Right atrium auricular region (tissue), 2 donors: ENCODE measurements at regions not wholly inside any gene's neighbourhood (a gene's known extent, or its start where the extent isn't known, plus 50 kb on each side); places are given as distances from the start of the nearest gene placed in this dataset.

Experiments used
- DNase-seq: peaks from one replicate; pipeline ENCODE4 v3.0.0-alpha.2; 2019; ENCODE audit warnings: low spot score
- H3K27ac ChIP-seq, 2 donors: fragments of 200-600 bp; sonication (generic); 1 replicate in 1 of 2; 2 replicates in 1 of 2; pipeline ENCODE4 v1.5.1; 2016 to 2019
- H3K27me3 ChIP-seq, 2 donors: fragments of 200-600 bp; sonication (generic); one replicate each; pipeline versions ENCODE4 v1.5.1 to v1.6.0; 2017 to 2019
- H3K36me3 ChIP-seq: fragments of 200-600 bp; sonication (generic); one replicate; pipeline ENCODE4 v1.5.1; 2016
- H3K4me1 ChIP-seq, 2 donors: fragments of 200-600 bp; sonication (generic); one replicate each; pipeline versions ENCODE4 v1.5.1 to v1.6.0; 2017 to 2019
- H3K4me3 ChIP-seq, 2 donors: fragments of 200-600 bp; sonication (generic); 1 replicate in 1 of 2; 2 replicates in 1 of 2; pipeline ENCODE4 v1.5.1; 2017 to 2019; ENCODE audit warnings: mild to moderate bottlenecking in 1 of 2, moderate library complexity in 1 of 2
- H3K9me3 ChIP-seq, 2 donors: fragments of 200-600 bp; sonication (generic); one replicate each; pipeline ENCODE4 v1.5.1; 2019
- TF ChIP-seq, protein P1 (sequence below), 2 donors: fragments of 200-600 bp; sonication (generic); IDR thresholded peaks; one replicate each; pipeline ENCODE4 v1.5.1; 2019; ENCODE audit warnings: antibody characterized with exemption in 2 of 2

DNA sequence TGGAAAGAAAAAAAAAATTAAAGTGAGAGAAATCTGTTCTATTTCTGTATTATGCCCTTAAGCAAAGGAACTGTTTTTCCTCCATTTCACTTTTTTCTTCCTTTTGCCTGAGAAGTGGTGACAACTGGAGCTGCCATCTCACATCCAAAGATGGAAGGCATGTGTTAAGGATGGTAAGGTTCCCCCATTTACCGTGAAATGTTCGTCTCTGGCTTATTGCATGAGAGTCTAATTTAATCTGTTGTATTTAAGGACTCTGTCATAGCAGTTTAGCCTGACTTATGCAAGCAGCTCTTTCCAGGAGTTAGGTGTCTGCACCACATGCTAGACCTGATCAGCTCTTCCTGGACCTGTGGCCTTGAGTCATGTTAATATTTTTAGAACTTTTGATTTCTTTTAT, 389.5 kb upstream of the MAP3K7 start:
- Histone ChIP-seq H3K4me1 (no peaks in the 10 kb centered on the region), H3K27me3 (no peaks in the 10 kb centered on the region), H3K36me3 (no peaks in the 10 kb centered on the region), H3K4me3 (no peak overlapping the region), H3K27ac (no peak overlapping the region), H3K9me3 (no peaks in the 10 kb centered on the region)
- TF ChIP-seq, protein P1, sequence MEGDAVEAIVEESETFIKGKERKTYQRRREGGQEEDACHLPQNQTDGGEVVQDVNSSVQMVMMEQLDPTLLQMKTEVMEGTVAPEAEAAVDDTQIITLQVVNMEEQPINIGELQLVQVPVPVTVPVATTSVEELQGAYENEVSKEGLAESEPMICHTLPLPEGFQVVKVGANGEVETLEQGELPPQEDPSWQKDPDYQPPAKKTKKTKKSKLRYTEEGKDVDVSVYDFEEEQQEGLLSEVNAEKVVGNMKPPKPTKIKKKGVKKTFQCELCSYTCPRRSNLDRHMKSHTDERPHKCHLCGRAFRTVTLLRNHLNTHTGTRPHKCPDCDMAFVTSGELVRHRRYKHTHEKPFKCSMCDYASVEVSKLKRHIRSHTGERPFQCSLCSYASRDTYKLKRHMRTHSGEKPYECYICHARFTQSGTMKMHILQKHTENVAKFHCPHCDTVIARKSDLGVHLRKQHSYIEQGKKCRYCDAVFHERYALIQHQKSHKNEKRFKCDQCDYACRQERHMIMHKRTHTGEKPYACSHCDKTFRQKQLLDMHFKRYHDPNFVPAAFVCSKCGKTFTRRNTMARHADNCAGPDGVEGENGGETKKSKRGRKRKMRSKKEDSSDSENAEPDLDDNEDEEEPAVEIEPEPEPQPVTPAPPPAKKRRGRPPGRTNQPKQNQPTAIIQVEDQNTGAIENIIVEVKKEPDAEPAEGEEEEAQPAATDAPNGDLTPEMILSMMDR (IDR thresholded peaks at IDR 0.05): no peak
- DNase-seq: no peak

DNA sequence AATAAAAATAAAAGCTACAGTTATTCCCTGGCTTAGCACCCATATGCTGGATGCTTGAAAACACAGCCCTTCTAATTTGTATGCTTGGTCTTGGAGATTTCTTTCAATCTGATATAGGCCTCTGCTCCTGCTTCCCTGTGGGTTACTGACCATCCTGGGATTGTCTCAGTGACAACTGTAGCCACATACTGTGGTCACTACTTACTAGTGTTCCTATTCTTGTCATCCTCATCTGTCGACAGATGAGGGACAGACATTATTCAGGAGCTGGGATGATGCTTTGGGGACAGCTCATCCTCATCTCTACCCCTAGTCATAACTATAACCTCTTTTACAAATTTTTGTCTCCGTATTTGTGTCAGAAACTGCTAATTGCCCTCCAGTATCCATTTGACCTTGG, 388.9 kb upstream of the MAP3K7 start:
- Histone ChIP-seq H3K4me3 (no peak overlapping the region), H3K9me3 (no peaks in the 10 kb centered on the region), H3K27me3 (no peaks in the 10 kb centered on the region), H3K27ac (no peak overlapping the region), H3K36me3 (no peaks in the 10 kb centered on the region), H3K4me1 (no peaks in the 10 kb centered on the region)
- DNase-seq: no peak
- TF ChIP-seq, protein P1 (IDR thresholded peaks at IDR 0.05): no peak

DNA sequence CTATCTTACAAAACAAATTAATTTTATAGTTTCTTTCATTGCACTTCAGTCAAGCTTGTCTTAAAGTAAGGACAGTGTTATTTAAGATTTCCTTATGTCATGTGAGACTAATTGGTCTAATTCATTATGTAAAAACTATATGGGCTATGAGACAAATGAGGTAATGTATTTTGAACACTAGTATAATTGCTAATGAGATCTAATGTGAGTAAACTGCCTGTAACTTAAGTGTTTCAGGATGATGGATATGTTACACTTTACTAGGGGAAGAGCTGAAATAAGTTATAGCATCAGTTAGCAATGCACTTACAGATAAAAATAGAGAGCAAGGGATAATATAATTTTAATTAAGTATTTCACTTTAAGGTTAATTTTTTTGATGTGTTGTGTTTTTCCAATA, 386.3 kb upstream of the MAP3K7 start:
- Histone ChIP-seq H3K9me3 (no peaks in the 10 kb centered on the region), H3K4me3 (no peak overlapping the region), H3K4me1 (no peaks in the 10 kb centered on the region), H3K27ac (no peak overlapping the region), H3K36me3 (no peaks in the 10 kb centered on the region), H3K27me3 (no peaks in the 10 kb centered on the region)
- TF ChIP-seq, protein P1 (IDR thresholded peaks at IDR 0.05): no peak
- no peak for DNase-seq

DNA sequence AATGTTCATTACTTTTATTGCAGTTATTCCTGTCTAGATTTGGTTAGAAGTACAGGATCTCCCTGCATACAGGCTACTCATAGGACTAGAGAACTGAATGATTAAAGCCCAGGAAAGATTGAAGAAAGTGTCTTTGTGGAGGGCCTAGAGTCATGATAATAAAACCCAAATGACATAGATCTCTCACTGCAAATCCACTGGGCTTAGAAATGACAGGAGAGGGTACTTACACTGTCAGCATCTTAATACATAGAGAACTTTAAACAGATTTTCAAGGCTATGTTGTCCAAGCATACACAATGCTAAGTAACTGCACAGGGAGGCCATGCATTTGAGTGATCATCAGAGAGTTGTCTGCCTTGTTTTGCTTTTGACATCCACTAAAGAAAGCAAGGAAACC, 383.8 kb upstream of the MAP3K7 start:
- Histone ChIP-seq H3K9me3 (no peaks in the 10 kb centered on the region), H3K4me3 (no peak overlapping the region), H3K4me1 (no peaks in the 10 kb centered on the region), H3K27me3 (no peaks in the 10 kb centered on the region), H3K36me3 (no peaks in the 10 kb centered on the region), H3K27ac (no peak overlapping the region)
- TF ChIP-seq, protein P1 (IDR thresholded peaks at IDR 0.05): no peak
- no peak for DNase-seq

DNA sequence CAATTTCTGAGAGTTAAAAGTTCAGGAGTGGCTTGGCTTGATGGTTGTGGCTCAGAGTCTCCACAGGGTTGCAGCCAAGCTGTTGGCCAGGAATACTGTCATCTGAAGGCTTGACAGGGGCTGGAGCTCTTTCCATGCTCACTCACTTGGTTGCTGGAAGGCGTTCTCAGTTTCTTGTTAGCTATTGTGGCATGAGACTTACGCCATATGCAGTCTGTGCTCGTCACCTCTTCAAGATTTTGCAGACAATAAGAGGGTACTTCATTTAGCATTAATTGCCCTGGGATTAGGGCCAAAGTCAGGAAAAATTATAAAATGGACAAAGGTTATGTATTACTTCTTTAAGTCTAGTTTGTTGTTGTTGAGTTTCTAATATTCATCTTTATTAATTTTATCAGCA, 380.6 kb upstream of the MAP3K7 start:
- no peak for DNase-seq
- TF ChIP-seq, protein P1 (IDR thresholded peaks at IDR 0.05): no peak
- Histone ChIP-seq H3K9me3 (no peaks in the 10 kb centered on the region), H3K36me3 (no peaks in the 10 kb centered on the region), H3K4me3 (no peak overlapping the region), H3K4me1 (no peaks in the 10 kb centered on the region), H3K27ac (no peak overlapping the region), H3K27me3 (no peaks in the 10 kb centered on the region)

DNA sequence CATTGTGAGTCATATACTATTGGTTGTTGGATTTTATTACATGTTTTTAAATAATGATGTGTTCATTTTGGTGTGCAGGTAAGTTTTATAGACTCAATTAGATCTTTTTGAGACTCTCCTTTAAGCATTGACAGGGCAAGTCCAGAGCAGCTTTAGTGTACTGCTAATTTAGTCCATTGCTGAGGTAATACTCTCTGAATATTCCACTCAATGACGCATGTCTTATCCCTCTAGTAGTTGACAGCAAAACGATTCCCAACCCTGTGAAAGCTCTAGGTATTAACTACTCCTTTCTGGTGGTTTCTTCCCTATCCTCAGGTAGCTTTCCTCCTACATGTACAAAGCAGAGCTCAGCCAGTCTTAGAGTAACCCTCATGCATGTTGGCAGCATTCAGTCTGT, 373.5 kb upstream of the MAP3K7 start:
- Histone ChIP-seq H3K4me3 (no peak overlapping the region), H3K27me3 (no peaks in the 10 kb centered on the region), H3K36me3 (no peaks in the 10 kb centered on the region), H3K4me1 (no peaks in the 10 kb centered on the region), H3K9me3 (no peaks in the 10 kb centered on the region), H3K27ac (no peak overlapping the region)
- no peak for DNase-seq
- TF ChIP-seq, protein P1 (IDR thresholded peaks at IDR 0.05): no peak
